GM21786 (cell line): ENCODE measurements at regions not wholly inside any gene's neighbourhood (a gene's known extent, or its start where the extent isn't known, plus 50 kb on each side); places are given as distances from the start of the nearest gene placed in this dataset.
A peak's percentile ranks its signal among the peaks of the same experiment; 100 is the strongest.

Experiments
- ATAC-seq: cut with Tn5 transposase; IDR thresholded peaks from one replicate; pipeline ENCODE4 v1.9.1; 2021; ENCODE audit not compliant: unreplicated experiment

DNA sequence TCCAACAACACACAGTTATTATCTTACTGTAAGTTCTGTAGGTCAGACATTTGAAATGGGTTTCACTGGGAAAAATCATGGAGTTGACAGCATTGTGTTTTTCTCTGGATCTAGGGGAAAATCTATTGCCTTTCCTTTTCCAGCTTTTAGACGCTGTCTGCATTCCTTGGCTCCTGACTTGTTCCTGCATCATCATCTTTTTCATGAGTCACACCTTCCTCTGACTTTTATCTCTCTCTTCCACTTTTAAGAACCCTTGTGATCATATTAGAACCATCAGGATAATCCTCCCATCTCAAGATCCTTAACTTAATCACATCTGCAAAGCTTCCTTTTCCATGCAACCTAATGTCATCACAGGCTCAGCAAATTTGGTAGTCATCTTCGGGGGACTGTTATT, 1454.8 kb downstream of the RPA4 start:
- ATAC-seq = no peak

DNA sequence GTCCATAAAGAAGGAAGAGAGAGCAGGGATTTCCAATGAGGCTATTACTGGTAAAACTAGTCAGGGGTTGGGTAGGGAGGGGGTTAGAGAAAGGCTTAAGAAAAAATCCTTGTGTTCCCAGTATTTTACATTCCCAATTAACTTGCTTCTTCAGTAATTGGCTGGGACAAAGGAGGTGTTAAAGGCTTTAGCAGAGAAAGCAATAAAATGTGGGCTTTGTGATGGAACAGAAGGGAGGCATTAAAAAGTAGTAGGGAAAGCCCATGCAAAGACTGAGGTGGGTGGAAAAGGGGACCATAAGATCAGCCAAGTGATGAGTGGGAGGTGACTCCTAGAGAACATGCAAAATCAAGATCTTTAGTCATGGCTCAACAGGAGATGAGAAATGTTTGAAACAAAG, 1467.2 kb downstream of the RPA4 start:
- ATAC-seq = no peak

DNA sequence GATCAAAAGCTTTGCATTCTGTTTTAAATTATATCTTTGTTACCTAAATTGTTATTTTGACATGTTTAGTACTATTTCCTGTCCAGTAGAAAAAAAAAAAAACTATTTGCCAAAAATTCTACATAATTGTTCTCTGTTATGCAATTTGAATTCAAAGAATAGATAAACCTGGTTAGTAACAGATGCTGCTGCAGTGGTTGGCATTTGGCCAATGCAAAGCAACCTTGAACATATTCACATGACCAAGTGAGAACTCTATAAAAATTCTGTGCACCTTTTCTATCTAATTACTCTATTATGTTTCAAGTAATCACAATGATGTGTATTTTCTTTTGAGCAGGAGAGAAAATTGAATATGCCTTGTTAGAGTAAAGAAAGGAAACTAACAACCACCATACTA, 1473.4 kb downstream of the RPA4 start:
- ATAC-seq = no peak

DNA sequence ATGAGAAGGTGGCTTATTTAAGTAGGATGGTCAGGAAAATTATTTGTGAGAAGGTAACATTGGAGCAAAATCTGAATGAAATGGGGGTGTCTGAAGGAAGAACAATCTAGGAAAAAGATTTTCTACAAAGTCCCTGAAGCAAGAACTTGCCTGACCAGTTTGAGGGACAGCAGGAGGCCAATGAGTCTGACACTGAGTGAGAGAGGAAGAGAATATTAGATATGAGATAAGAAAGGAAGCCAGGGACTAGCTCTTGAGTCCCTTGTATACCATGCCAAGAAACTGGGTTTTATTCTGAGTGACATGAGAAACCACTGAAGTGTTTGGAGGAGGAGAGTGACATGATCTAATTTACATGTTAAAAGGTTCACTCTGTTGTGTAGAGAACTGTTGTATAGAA, 1478.9 kb downstream of the RPA4 start:
- no peak for ATAC-seq

DNA sequence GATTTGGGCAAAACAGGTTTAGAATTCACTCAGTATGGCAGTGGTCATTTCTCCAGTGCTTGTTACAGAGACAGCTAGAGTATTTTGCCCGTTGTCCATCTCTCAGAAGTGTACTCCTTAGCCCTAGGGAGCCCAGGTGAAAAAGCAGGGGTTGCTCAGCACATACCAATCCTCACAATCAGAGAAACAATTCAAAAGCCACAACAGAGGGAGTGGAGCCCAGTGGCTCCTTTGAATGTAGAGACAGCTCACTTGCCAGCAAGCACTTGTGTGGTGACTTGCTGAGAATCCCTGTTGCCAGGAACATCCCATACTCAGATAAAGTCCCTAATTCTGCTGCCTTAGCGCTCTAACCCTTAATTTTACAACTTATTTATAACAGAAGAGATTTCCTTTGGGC, 1488.3 kb downstream of the RPA4 start:
- no peak for ATAC-seq

DNA sequence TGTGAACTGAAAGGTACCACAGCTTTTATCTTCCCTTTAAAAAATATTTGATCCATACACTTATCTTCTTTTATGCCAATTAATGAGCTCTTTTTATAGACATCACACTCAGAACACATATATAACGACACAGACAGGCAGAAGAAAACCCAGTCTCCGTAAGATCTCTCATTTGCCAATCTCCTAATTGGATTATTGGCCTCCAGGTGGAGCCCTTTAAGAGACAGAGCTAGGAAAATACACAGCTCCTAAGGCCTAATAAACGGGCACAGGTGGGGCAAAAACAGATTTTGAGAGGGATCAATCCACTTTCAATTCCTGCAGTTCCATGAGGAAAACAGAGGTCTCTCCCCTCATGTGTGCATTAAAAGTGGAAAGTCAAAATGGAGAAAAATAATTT, 1495.4 kb downstream of the RPA4 start:
- ATAC-seq = no peak

DNA sequence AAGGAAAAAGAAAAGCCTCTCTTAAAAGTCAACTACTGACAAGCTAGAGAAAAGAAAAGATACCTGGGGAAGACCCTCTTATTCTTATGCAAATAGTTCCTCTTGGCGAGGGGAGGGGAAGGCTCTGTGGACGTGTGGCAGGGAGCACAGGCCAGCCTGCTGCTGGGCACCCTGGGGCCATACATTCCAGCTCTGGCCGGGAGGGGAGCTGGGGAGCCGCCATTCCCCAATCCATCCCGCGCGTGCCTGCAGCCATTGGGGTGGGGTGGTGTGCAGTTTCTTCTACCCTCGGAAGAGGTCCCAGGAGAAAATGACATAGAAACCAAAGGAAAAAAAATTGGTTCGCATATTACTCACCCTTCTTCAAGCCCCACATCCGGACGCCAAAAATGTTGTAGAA, 1496.4 kb downstream of the RPA4 start:
- no peak for ATAC-seq

DNA sequence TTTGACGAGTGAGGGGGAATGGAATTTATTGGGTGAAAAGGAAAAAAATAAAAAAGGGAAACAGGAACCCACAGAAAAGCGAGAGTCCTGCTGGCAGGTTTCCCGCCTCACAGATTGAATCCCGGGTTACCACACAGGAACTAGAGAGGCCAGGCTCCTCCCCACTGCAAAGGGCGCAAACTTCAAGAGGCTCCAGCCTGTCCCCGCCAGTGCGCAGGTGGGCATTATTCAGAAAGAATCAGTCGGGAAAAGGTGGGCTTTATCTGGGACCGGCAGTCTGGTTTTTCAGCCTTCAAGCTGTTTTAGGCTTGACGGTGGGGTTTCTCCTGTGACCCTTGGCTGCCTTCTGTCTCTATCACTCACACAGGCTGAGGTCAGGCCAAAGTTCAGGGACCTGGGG, 1496.8 kb downstream of the RPA4 start:
- no peak for ATAC-seq

DNA sequence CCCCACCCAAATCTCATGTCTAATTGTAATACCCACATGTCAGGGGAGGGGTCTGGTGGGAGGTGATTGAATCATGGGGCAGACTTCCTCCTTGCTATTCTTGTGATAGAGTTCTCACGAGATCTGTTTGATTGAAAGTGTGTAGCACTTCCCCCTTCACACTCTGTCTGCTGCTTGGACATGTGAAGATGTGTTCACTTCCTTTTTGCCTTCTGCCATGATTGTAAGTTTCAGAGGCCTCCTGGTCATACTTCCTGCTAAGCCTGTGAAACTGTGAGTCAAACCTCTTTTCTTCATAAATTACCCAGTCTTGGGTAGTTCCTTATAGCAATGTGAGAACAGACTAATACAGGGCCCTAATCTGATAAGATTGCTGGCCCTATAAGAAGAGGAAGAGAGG, 1514.8 kb downstream of the RPA4 start:
- peak; percentile 53 for ATAC-seq

DNA sequence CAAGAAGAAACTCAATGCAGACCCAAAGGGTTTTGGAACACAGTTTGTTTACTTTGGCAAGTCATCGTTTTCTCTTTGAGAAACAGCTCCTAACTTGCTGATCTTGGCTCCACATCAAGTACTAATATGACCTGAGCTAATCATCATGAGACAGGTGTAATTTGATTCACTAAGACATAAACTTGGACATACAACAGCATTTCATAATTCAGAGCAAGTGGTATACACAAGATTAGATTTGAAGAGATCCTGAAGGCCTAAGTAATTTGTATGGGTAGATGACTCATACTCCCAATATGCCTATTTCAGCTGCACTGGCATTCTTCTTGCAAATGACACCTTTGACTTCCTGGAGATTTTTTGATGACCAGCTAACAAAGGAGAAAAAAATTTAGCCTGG, 1521.7 kb downstream of the RPA4 start:
- no peak for ATAC-seq

DNA sequence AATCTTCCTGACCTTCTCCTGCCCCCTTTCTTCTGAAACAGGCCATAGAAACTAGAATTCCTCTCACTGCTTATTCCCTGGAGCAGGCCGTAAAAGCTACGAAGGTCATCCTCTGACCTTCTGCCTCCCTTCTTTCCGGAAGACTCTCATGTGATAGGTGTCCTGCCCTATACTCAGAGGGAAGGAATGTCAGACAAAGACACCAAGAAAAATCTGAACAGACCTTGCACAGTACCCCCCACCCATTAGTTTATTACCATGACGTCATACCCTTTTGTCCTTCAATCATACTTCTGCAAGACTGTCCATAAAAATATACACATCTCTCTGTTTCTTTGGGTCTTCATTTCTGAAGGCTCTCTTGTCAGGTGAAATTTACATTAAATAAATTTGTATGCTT, 1523.9 kb downstream of the RPA4 start:
- ATAC-seq = no peak

DNA sequence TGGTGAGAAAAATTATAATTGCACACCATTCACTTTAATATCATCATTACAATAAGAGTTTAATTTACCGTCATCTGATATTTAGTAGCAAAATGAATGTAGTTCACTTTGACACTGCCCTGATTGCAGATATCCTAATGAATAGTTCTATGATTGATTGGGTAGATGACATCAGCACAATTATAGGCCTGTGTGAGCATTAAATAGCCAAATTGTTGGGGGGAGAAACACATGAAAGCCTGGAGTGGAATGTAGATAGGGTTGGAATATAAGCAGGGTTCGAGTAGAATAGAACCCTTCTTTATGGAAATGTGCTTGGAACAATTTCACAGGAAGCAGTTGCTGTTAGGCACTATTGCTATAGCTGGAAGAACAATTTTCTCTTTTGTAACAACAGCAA, 1526.2 kb downstream of the RPA4 start:
- no peak for ATAC-seq

DNA sequence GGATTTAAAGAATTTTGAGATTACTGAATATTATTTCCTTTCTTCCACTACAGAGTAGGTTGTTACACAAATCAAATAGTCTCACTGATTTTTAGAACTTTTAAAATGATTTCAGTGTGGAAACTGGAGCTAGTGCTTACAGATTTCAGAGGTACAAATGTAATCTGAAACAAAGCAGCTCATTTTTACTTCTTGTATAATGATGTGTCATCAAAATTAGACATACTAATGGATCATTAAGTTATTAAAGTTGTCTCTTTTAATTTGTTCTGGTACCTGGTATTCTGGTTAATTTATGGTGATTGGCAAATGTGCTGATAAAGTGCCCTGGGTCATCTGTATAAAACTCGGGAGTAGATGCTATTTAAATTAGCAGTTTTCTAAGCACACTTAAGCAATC, 1528.3 kb downstream of the RPA4 start:
- ATAC-seq = no peak

DNA sequence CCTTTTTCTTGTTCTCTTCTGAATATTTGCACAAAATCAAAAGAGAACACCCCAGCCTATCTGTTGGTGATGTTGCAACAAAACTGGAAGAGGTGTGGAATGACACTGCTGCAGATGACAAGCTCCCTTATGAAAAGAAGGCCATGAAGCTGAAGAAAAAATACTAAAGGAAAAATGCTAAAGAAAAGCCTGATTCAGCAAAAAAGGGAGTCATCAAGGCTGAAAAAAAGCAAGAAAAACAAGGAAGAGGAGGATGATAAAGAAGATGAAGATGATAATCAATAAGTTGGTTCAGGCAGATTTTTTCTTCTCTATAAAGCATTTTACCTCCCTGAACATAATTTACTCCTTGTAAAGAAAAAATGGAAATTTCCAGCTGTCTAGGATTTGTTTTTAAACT, 1538.8 kb downstream of the RPA4 start:
- ATAC-seq = no peak

DNA sequence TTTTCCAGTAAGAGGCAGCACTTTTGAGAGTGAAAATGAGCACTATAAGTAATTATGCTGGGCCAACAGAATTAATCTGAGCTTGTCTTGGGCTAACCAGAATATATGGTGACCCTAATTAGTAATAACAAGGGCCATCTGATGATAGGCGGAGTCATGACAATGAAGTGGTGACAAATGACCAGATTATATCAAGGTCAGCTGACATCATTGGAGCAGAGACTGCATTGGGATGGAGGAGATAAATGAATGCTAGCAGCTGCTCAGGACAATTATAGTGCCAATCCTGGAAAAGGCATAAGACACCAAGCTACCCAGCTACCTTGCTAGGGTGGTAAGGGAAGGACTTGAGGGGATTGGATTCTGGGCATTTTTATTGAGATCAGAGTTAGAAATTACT, 1548.7 kb downstream of the RPA4 start:
- no peak for ATAC-seq

DNA sequence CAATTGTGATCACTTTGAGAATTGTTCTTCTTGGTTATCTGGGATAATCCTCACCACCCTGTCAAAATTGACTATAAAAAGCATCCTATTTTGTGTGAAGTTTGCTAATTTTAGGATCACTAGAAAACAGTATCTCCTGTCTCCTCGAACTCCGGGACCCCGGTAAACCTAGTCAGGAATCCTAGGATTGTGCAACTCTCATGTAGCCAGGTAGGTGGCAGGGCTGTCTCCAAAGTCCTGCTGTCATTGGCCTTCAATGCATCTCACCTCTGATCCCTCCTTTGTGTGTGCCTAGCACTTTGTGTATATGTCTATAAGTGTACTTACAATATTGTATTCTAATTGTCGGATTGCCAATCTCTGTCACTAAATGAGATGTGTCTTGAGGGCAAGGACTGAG, 1564.8 kb downstream of the RPA4 start:
- ATAC-seq = no peak

DNA sequence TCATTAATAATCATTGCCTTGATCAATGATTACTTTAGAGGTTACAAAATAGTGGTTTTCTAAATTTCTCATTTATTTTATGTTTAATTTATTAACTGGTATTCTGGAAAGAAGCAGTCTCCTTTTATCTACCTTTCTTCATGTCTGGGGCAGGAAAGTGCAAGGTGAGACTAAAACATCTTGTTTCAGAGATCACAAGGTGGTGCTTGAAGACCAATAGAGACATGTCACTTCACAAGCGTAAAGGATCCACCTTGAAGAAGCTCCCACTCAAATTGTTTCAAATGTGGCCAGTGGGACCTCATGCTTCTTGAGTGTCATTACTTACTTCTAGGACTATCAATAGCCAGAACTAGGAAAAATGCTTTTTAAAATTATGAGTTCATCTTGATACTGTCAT, 1568.7 kb downstream of the RPA4 start:
- ATAC-seq = no peak

DNA sequence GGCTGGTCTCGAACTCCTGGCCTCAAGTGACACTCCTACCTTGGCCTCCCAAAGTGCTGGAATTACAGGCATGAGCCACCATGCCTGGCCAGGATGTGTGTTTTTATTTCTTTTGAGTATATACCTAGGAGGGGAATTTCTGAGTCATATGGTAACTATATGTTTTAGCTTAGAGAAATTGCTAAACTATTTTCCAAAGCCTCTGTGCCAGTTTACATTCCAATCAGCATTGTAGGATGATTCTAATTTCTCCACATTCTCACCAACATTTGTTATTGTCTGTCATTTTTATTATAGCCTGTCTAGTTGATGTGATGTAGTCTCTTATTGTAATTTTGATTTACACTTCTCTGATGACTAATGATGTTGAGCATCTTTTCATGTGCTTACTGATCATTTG, 1576.0 kb downstream of the RPA4 start:
- no peak for ATAC-seq

DNA sequence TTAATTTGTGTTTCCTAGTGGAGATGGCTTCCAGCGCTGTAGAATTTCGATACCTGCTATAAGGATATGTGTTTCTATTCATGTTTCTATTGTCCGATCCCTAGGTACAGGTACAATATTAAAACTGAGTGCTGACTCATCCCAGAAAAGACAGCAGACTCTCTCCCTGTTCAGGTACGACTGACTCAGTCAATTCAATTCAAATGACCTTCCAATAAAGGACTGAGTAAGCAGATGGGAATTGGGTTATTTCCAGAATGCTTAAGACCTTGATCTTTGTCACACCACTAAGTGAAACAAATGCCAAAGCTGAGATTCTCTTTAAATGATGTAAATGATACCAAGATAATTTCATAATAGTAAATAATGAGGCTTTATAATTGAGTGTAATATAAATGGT, 1596.9 kb downstream of the RPA4 start:
- ATAC-seq = no peak

DNA sequence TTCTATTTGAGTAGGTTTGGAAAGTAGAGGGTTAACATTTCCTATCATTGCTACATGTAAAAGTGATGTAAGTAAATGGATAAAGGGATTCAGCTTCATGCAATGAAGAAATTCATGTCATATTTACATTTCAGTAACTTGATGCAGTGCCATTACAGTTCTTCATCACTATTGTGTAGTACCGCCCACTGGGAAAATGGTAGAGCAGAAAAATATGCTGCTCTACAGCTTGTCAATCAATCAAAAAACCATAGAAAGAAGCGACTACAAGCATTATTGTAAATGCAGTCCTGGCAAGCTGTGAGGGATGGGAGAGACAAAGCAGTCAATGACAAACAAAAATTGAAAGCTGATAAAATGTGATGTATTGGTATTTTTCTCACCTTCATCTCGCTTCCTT, 1597.9 kb downstream of the RPA4 start:
- no peak for ATAC-seq

DNA sequence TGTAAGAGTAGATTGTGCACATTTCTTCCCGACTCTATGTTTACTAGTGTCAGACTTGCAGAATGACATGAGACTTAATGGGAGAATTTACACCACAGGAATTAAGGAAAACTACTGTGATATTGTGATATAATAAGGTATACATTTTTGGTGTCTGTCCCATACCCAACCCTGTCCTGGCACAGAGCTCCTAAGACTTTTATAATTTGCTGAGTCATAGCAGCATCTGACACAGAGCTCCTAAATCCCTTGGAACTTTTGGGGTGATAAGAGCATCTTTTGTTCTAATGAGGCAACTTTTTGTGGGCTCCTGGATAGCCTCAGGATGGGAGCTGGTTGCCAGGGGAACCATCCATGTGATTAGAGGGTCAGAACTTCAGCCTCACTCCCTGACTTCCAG, 1607.0 kb downstream of the RPA4 start:
- no peak for ATAC-seq

DNA sequence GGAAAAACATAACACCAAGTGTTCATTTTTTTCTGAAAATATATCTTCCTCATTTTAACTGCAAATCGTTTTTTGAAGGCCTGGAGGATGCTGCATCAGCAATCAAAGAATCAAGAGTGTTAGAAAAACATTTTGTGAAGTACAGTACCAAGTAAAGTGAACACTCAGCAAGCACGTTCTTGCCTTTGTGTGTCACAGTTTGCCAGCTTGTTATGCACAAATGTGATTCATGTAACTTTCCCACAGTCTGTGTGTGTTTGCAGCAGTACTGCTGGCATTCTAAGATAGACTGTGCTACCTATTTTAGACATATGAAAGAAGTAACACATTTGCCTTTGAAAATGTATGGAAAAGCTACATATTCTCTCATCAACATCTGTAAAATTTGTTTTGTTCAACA, 1617.7 kb downstream of the RPA4 start:
- no peak for ATAC-seq

DNA sequence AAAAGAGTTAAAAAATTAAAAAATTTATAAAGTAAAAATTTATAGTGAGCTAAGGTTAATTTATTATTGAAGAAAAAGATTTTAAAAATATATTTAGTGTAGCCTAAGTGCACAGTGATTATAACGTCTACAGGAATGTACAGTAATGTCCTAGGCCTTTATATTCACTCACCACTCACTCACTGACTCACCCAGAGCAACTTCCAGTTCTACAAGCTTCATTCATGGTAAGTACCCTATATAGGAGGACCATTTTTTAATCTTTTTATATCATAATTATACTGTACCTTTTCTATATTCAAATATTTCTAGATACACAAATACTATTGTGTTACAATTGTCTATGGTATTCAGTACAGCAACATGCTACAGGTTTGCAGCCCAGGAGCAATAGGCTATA, 1623.2 kb downstream of the RPA4 start:
- no peak for ATAC-seq

DNA sequence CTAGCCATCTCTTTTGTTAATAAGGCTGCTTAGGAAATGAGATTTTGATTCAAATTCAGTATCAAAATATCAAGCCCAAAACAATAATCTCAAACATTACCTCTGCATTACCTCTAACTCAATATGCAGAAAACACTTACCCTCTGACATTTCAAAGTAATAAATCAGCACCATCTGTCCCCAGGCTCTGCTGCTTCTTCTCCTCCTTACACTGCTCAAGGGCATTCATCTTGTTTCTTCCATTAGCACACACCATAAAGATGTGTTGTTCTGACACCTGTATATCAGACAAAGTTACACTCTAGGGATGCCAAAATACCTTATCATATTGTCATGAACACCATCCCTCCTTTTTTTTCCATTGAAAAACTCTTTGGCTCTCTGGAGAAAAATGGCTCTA, 1630.3 kb downstream of the RPA4 start:
- ATAC-seq = no peak
